Calu3 (cell line): ENCODE measurements at regions not wholly inside any gene's neighbourhood (a gene's known extent, or its start where the extent isn't known, plus 50 kb on each side); places are given as distances from the start of the nearest gene placed in this dataset.

Experiments used
- BruUV-seq: library from RNA; stranded (reverse); fragments of 400-500 nt; replicated peaks from 2 replicates; lab custom pipeline; 2021; lab: Mats Ljungman, UMichigan
- CTCF ChIA-PET: fragments of 300-600 bp; sonication (Branson Sonifier 250); formaldehyde crosslinking; loops from one replicate; lab custom pipeline; 2022; ENCODE audit warnings: antibody characterized with exemption; lab: Charles Lee
- DNase-seq: peaks from one replicate; pipeline ENCODE4 v3.0.0; 2022
- H3K27ac Mint-ChIP-seq: one replicate; pipeline ENCODE4 v1.8.0; 2022; ENCODE audit warnings: mixed read lengths; ENCODE audit not compliant: unreplicated experiment
- H3K27me3 Mint-ChIP-seq: one replicate; pipeline ENCODE4 v1.8.0; 2022; ENCODE audit warnings: mixed read lengths; ENCODE audit not compliant: unreplicated experiment
- H3K36me3 Mint-ChIP-seq: one replicate; pipeline ENCODE4 v1.8.0; 2022; ENCODE audit warnings: mild to moderate bottlenecking, moderate library complexity, mixed read lengths; ENCODE audit not compliant: insufficient read depth, unreplicated experiment
- H3K4me1 Mint-ChIP-seq: one replicate; pipeline ENCODE4 v1.8.0; 2022; ENCODE audit warnings: mild to moderate bottlenecking, low read depth, mixed read lengths; ENCODE audit not compliant: unreplicated experiment
- H3K4me3 Mint-ChIP-seq: one replicate; pipeline ENCODE4 v1.8.0; 2022; ENCODE audit warnings: mild to moderate bottlenecking, low read depth, moderate library complexity, mixed read lengths; ENCODE audit not compliant: unreplicated experiment
- H3K9me3 Mint-ChIP-seq: one replicate; pipeline ENCODE4 v1.8.0; 2022; ENCODE audit warnings: low read depth, mixed read lengths; ENCODE audit not compliant: unreplicated experiment
- CTCF ChIP-seq: fragments of 200-600 bp; IDR thresholded peaks from one replicate; pipeline ENCODE4 v1.8.0; 2022; ENCODE audit warnings: antibody characterized with exemption; ENCODE audit not compliant: unreplicated experiment
- intact Hi-C: fragments of 100-400 bp; cut with micrococcal nuclease; formaldehyde crosslinking; loops from one replicate; pipeline ENCODE4 v1.10.0; 2022; ENCODE audit not compliant: unreplicated experiment

- no TSS peak for BruUV-seq
- H3K4me3 Mint-ChIP-seq: no peak overlapping the region
- H3K27ac Mint-ChIP-seq: no peak overlapping the region
- peaks cover 17% of the 10 kb centered on the region for H3K4me1 Mint-ChIP-seq
- no peaks in the 10 kb centered on the region for H3K36me3 Mint-ChIP-seq
- CTCF ChIA-PET: interaction anchor here (0.5 to 1.4 kb wide), 2 partner anchors 21 to 72 kb away, joined by 5 to 6 read pairs; no protein-coding TSS in a partner anchor
- intact Hi-C loops: no loop called here
- DNase-seq: no peak
- TF ChIP-seq CTCF: no peak
- H3K9me3 Mint-ChIP-seq: no peaks in the 10 kb centered on the region
- H3K27me3 Mint-ChIP-seq: no peaks in the 10 kb centered on the region
These were observed 78.2 kb downstream of the AREG start for GRCh38 chr4:74523096-74523495.

DNA sequence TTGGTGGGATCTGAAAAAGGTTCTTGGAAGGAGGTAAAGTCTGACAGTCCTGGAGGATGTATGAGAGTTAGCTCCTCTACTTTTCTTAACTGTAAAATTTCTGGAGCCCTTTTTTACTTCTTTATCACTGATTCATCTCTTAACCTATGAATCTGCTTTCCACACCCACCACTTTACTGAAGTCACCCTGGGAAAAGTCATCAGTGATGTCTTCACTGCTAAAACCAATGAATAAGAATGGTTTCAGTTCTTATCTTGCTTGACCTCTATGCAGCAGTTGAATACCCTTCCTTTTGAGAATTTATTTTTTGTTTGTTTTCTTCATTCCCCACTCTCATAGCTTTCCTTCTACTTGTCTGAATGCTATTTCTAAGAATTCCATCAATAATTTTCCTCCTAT is 80.0 kb downstream of the AREG start:
- no peaks in the 10 kb centered on the region for H3K9me3 Mint-ChIP-seq
- no peaks in the 10 kb centered on the region for H3K27me3 Mint-ChIP-seq
- no TSS peak for BruUV-seq
- H3K4me1 Mint-ChIP-seq: peaks cover 28% of the 10 kb centered on the region
- H3K36me3 Mint-ChIP-seq: no peaks in the 10 kb centered on the region
- DNase-seq: no peak
- H3K27ac Mint-ChIP-seq: no peak overlapping the region
- intact Hi-C loops: no loop called here
- H3K4me3 Mint-ChIP-seq: no peak overlapping the region
- CTCF ChIA-PET: no interaction called here
- no peak for TF ChIP-seq CTCF

DNA sequence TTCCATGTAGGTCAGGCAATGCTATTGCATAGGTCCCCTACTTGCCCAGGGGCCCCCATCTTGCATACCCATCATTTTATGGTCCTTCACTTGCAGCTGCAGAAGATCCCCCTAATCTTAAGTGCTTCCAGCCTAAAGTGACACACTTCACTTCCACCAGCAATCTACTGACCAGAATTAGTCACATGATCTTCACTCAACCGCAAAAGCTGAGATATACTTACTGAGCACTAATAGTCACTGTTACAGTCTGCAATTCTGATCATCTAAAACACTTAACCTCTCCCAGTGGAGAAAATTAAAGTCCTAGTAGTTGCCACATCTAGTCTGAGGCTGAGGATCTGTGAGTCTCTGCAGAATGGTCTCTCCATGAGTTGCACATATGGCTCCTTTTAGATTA is 82.1 kb downstream of the AREG start:
- Mint-ChIP-seq H3K4me1 (peaks cover 43% of the 10 kb centered on the region), H3K27ac (no peak overlapping the region), H3K9me3 (no peaks in the 10 kb centered on the region), H3K27me3 (no peaks in the 10 kb centered on the region), H3K4me3 (no peak overlapping the region), H3K36me3 (peaks cover 5% of the 10 kb centered on the region)
- intact Hi-C loops: no loop called here
- CTCF ChIA-PET: no interaction called here
- no peak for DNase-seq
- BruUV-seq: no TSS peak
- TF ChIP-seq CTCF: no peak

- Mint-ChIP-seq H3K36me3 (peaks cover 11% of the 10 kb centered on the region), H3K4me3 (no peak overlapping the region), H3K27me3 (no peaks in the 10 kb centered on the region), H3K9me3 (no peaks in the 10 kb centered on the region), H3K27ac (no peak overlapping the region), H3K4me1 (peaks cover 51% of the 10 kb centered on the region)
- CTCF ChIA-PET: no interaction called here
- no TSS peak for BruUV-seq
- no peak for TF ChIP-seq CTCF
- no peak for DNase-seq
- intact Hi-C loops: no loop called here
These were observed 83.2 kb downstream of the AREG start for GRCh38 chr4:74528178-74528577.
